Neural crest cell (in vitro differentiated cells): ENCODE measurements at regions not wholly inside any gene's neighbourhood (a gene's known extent, or its start where the extent isn't known, plus 50 kb on each side); places are given as distances from the start of the nearest gene placed in this dataset.
A peak's percentile ranks its signal among the peaks of the same experiment; 100 is the strongest.

Source experiments
- DNase-seq: peaks from one replicate; pipeline ENCODE4 v3.0.0; 2021; ENCODE audit warnings: low read depth, mixed read lengths, low spot score
- H3K27ac Mint-ChIP-seq: one replicate; pipeline ENCODE4 v1.8.0; 2021; ENCODE audit warnings: mild to moderate bottlenecking, mixed read lengths; ENCODE audit not compliant: unreplicated experiment
- H3K27me3 Mint-ChIP-seq: 2 replicates; pipeline ENCODE4 v1.8.0; 2021; ENCODE audit warnings: low read depth, mild to moderate bottlenecking, mixed read lengths
- H3K36me3 Mint-ChIP-seq: 2 replicates; pipeline ENCODE4 v1.8.0; 2021; ENCODE audit warnings: low read depth, mild to moderate bottlenecking, mixed read lengths
- H3K4me1 Mint-ChIP-seq: 2 replicates; pipeline ENCODE4 v1.8.0; 2021; ENCODE audit warnings: mixed read lengths
- H3K4me3 Mint-ChIP-seq: one replicate; pipeline ENCODE4 v1.8.0; 2021; ENCODE audit warnings: mild to moderate bottlenecking, mixed read lengths
- H3K9me3 Mint-ChIP-seq: 2 replicates; pipeline ENCODE4 v1.8.0; 2021; ENCODE audit warnings: mixed read lengths
- CTCF ChIP-seq: fragments of 200-600 bp; sonication (generic); conservative IDR thresholded peaks from 2 replicates; pipeline ENCODE4 v1.5.0; 2021; ENCODE audit warnings: antibody characterized with exemption, mild to moderate bottlenecking

DNA sequence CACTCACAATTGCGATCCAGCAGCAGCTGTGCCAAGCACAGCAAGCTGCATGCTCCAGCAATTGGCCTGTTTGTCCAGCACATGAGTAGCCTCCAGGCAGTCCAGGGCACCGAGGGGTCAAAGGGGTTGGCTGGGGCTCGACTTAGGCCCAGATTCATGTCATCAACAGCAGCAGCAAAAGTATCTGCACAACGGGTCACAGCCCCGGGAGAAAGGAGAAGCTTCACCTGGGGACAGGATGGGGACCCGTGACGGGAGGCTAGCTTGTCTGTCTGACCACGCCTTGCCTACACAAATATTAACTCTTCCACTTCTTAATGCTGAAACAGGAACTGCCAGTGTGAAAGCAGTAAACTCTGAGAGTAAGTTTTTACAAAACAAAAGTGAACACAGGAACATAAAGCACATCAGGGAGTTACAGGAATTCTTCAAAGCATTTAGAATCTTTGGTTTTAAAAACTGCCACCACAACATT lies 191.2 kb downstream of the PIK3R1 start:
- Mint-ChIP-seq H3K27me3 (no peaks in the 10 kb centered on the region), H3K27ac (peak overlapping the region; percentile 73), H3K4me1 (peaks cover 32% of the 10 kb centered on the region), H3K36me3 (no peaks in the 10 kb centered on the region), H3K4me3 (no peak overlapping the region), H3K9me3 (no peaks in the 10 kb centered on the region)
- TF ChIP-seq CTCF: no peak
- peak; percentile 51 for DNase-seq

- no peak for DNase-seq
- Mint-ChIP-seq H3K36me3 (no peaks in the 10 kb centered on the region), H3K27me3 (no peaks in the 10 kb centered on the region), H3K4me1 (peaks cover 32% of the 10 kb centered on the region), H3K4me3 (no peak overlapping the region), H3K9me3 (no peaks in the 10 kb centered on the region), H3K27ac (no peak overlapping the region)
- TF ChIP-seq CTCF: no peak
Measured at GRCh38 chr5:68407311-68408239, 192.0 kb downstream of the PIK3R1 start.

- peaks cover 32% of the 10 kb centered on the region for H3K4me1 Mint-ChIP-seq
- H3K9me3 Mint-ChIP-seq: no peaks in the 10 kb centered on the region
- no peaks in the 10 kb centered on the region for H3K36me3 Mint-ChIP-seq
Measured at GRCh38 chr5:68408345-68408871, 192.9 kb downstream of the PIK3R1 start.

GRCh38 chr5:68409259-68409658 lies 193.7 kb downstream of the PIK3R1 start:
- Mint-ChIP-seq H3K4me3 (no peak overlapping the region), H3K9me3 (no peaks in the 10 kb centered on the region), H3K36me3 (no peaks in the 10 kb centered on the region), H3K27me3 (no peaks in the 10 kb centered on the region), H3K4me1 (peaks cover 32% of the 10 kb centered on the region), H3K27ac (no peak overlapping the region)
- no peak for DNase-seq
- TF ChIP-seq CTCF: no peak

More at GRCh38 chr5:68408345-68408871, 192.9 kb downstream of the PIK3R1 start:
- H3K27me3 Mint-ChIP-seq: no peaks in the 10 kb centered on the region
- no peak overlapping the region for H3K27ac Mint-ChIP-seq
- no peak for TF ChIP-seq CTCF
- no peak for DNase-seq
- no peak overlapping the region for H3K4me3 Mint-ChIP-seq

GRCh38 chr5:68411161-68411560 lies 195.6 kb downstream of the PIK3R1 start:
- H3K4me3 Mint-ChIP-seq: no peak overlapping the region
- no peak overlapping the region for H3K27ac Mint-ChIP-seq
- H3K9me3 Mint-ChIP-seq: no peaks in the 10 kb centered on the region
- no peak for TF ChIP-seq CTCF
- peaks cover 31% of the 10 kb centered on the region for H3K4me1 Mint-ChIP-seq
- no peaks in the 10 kb centered on the region for H3K36me3 Mint-ChIP-seq
- DNase-seq: no peak
- H3K27me3 Mint-ChIP-seq: no peaks in the 10 kb centered on the region
